Esophagus muscularis mucosa (tissue), 4 donors: ENCODE measurements at regions not wholly inside any gene's neighbourhood (a gene's known extent, or its start where the extent isn't known, plus 50 kb on each side); places are given as distances from the start of the nearest gene placed in this dataset.

ENCODE experiments used
- DNase-seq: peaks from one replicate; pipeline ENCODE4 v3.0.0-alpha.2; 2017; ENCODE audit errors: extremely low spot score
- H3K27ac ChIP-seq, 4 donors: fragments of 200-600 bp; sonication (generic); replicated peaks in 1 of 4; 1 replicate in 3 of 4; 2 replicates in 1 of 4; pipeline ENCODE4 v1.5.1; 2016 to 2019; ENCODE audit warnings: mild to moderate bottlenecking in 1 of 4
- H3K27me3 ChIP-seq, 4 donors: fragments of 200-600 bp; sonication (generic); one replicate each; pipeline versions ENCODE4 v1.5.1 to v1.6.0; 2016 to 2019
- H3K36me3 ChIP-seq, 4 donors: fragments of 200-600 bp; sonication (generic); one replicate each; pipeline ENCODE4 v1.5.1; 2016 to 2019
- H3K4me1 ChIP-seq, 4 donors: fragments of 200-600 bp; sonication (generic); one replicate each; pipeline ENCODE4 v1.5.1; 2016 to 2019
- H3K4me3 ChIP-seq, 4 donors: fragments of 200-600 bp; sonication (generic); 1 replicate in 2 of 4; 2 replicates in 2 of 4; pipeline ENCODE4 v1.5.1; 2016 to 2019; ENCODE audit warnings: mild to moderate bottlenecking in 4 of 4, moderate library complexity in 1 of 4
- H3K9me3 ChIP-seq, 4 donors: fragments of 200-600 bp; sonication (generic); 1 replicate in 3 of 4; 2 replicates in 1 of 4; pipeline ENCODE4 v1.5.1; 2016 to 2019
- CTCF ChIP-seq, 3 experiments: fragments of 200-600 bp in 2 of 3; fragments of 450-650 bp in 1 of 3; sonication (generic) in 2 of 3; IDR thresholded peaks; one replicate each; pipeline ENCODE4 v1.5.1; 2017 to 2019; ENCODE audit warnings: antibody characterized with exemption in 3 of 3, mild to moderate bottlenecking in 2 of 3, moderate library complexity in 1 of 3
- EP300 ChIP-seq: sonication (generic); formaldehyde crosslinking; IDR thresholded peaks from one replicate; pipeline ENCODE4 v1.6.1; 2017; ENCODE audit warnings: antibody characterized with exemption
- POLR2A ChIP-seq: fragments of 450-650 bp; IDR thresholded peaks from one replicate; pipeline ENCODE4 v1.6.1; 2017; ENCODE audit warnings: antibody characterized with exemption, moderate library complexity, mild to moderate bottlenecking, low read depth
- POLR2AphosphoS5 ChIP-seq, 2 donors: sonication (generic); formaldehyde crosslinking; IDR thresholded peaks; one replicate each; pipeline ENCODE4 v1.6.1; 2017; ENCODE audit warnings: antibody characterized with exemption in 2 of 2
- WGBS: methylation state at CpG from one replicate; pipeline ENCODE4 v1.1.5; 2018; 5-methylcytosine and 5-hydroxymethylcytosine counted together
- intact Hi-C: fragments of 100-400 bp; cut with DNase I; formaldehyde crosslinking; loops from one replicate; pipeline ENCODE4 v1.15.1; 2023

GRCh38 chr10:111766464-111766863 lies 417.1 kb downstream of the GPAM start:
- Histone ChIP-seq H3K4me1 (no peaks in the 10 kb centered on the region), H3K36me3 (no peaks in the 10 kb centered on the region), H3K9me3 (no peaks in the 10 kb centered on the region), H3K4me3 (no peak overlapping the region), H3K27me3 (peaks cover 0 to 5% (median 0%) of the 10 kb centered on the region in 4 donors), H3K27ac (no peak overlapping the region)
- no peak for DNase-seq
- TF ChIP-seq POLR2A = no peak
- intact Hi-C loops = no loop called here
- 60% methylated on average over 3 of the region's 3 CpGs for WGBS

GRCh38 chr10:111767661-111768060 lies 415.9 kb downstream of the GPAM start:
- Histone ChIP-seq H3K4me1 (no peaks in the 10 kb centered on the region), H3K27ac (no peak overlapping the region), H3K9me3 (no peaks in the 10 kb centered on the region), H3K27me3 (peaks cover 0 to 2% (median 0%) of the 10 kb centered on the region in 4 donors), H3K36me3 (no peaks in the 10 kb centered on the region), H3K4me3 (no peak overlapping the region)
- no peak for DNase-seq
- intact Hi-C loops = no loop called here
- 26% methylated on average over 1 of the region's 1 CpG for WGBS
- no peak for TF ChIP-seq POLR2A
- TF ChIP-seq EP300 = no peak
- no peak for TF ChIP-seq CTCF (IDR thresholded peaks at IDR 0.05)
- no peak for TF ChIP-seq POLR2AphosphoS5 (IDR thresholded peaks at IDR 0.05)

GRCh38 chr10:111773950-111774349 lies 409.6 kb downstream of the GPAM start:
- no peaks in the 10 kb centered on the region for H3K4me1 ChIP-seq
- no peaks in the 10 kb centered on the region for H3K9me3 ChIP-seq
- no peak overlapping the region for H3K27ac ChIP-seq
- H3K27me3 ChIP-seq = no peaks in the 10 kb centered on the region
- H3K36me3 ChIP-seq = no peaks in the 10 kb centered on the region
- intact Hi-C loops = no loop called here
- H3K4me3 ChIP-seq = no peak overlapping the region
- DNase-seq = no peak
- TF ChIP-seq CTCF (IDR thresholded peaks at IDR 0.05) = no peak
- no peak for TF ChIP-seq POLR2AphosphoS5 (IDR thresholded peaks at IDR 0.05)
- TF ChIP-seq POLR2A = no peak
- no peak for TF ChIP-seq EP300
- WGBS = 63% methylated on average over 1 of the region's 1 CpG

- Histone ChIP-seq H3K27me3 (no peaks in the 10 kb centered on the region), H3K4me1 (no peaks in the 10 kb centered on the region), H3K36me3 (no peaks in the 10 kb centered on the region), H3K4me3 (no peak overlapping the region), H3K27ac (no peak overlapping the region), H3K9me3 (no peaks in the 10 kb centered on the region)
- DNase-seq = no peak
- WGBS = 81% methylated on average over 2 of the region's 2 CpGs
- TF ChIP-seq EP300 = no peak
- TF ChIP-seq CTCF (IDR thresholded peaks at IDR 0.05) = no peak
- TF ChIP-seq POLR2A = no peak
- TF ChIP-seq POLR2AphosphoS5 (IDR thresholded peaks at IDR 0.05) = no peak
- intact Hi-C loops = no loop called here
Observed at GRCh38 chr10:111774486-111774885, 409.1 kb downstream of the GPAM start.

GRCh38 chr10:111784436-111784835 lies 399.1 kb downstream of the GPAM start:
- WGBS = 83% methylated on average over 1 of the region's 1 CpG

More at GRCh38 chr10:111784436-111784835, 399.1 kb downstream of the GPAM start:
- no peak for DNase-seq
- TF ChIP-seq POLR2A = no peak
- no peak for TF ChIP-seq EP300
- TF ChIP-seq POLR2AphosphoS5 (IDR thresholded peaks at IDR 0.05) = no peak
- TF ChIP-seq CTCF (IDR thresholded peaks at IDR 0.05) = no peak
- H3K27me3 ChIP-seq = no peaks in the 10 kb centered on the region
- no peaks in the 10 kb centered on the region for H3K4me1 ChIP-seq
- no peaks in the 10 kb centered on the region for H3K9me3 ChIP-seq
- H3K27ac ChIP-seq = no peak overlapping the region
- no peak overlapping the region for H3K4me3 ChIP-seq
- intact Hi-C loops = no loop called here
- no peaks in the 10 kb centered on the region for H3K36me3 ChIP-seq
